Stimulated activated CD4-positive, alpha-beta T cell treated with anti-CD3 and anti-CD28 coated beads, Interleukin-15, amount 100 ng/mL, for 24 hours (primary cell): ENCODE measurements at regions not wholly inside any gene's neighbourhood (a gene's known extent, or its start where the extent isn't known, plus 50 kb on each side); places are given as distances from the start of the nearest gene placed in this dataset.
A peak's percentile ranks its signal among the peaks of the same experiment; 100 is the strongest.
"Not testable (repeated sequence)": the region's sequence is repeated elsewhere in the genome, so short reads cannot be mapped to it uniquely, and the experiment has no call there.

ENCODE experiments used
- DNase-seq: peaks from one replicate; pipeline ENCODE4 v3.0.0-alpha.2; 2020

GRCh38 chr2:71935262-71935848 is 212.3 kb downstream of the CYP26B1 start:
- no peak for DNase-seq

- DNase-seq: no peak
Observed at GRCh38 chr2:71934595-71935261, 212.9 kb downstream of the CYP26B1 start.

- no peak for DNase-seq
Observed at GRCh38 chr2:71934320-71934593, 213.4 kb downstream of the CYP26B1 start.

GRCh38 chr2:71933467-71934319 is 214.0 kb downstream of the CYP26B1 start:
- DNase-seq: no peak

- DNase-seq: no peak
Observed at GRCh38 chr2:71932780-71933466, 214.7 kb downstream of the CYP26B1 start.

- no peak for DNase-seq
Observed at GRCh38 chr2:71932037-71932779, 215.5 kb downstream of the CYP26B1 start.

GRCh38 chr2:71930049-71930681 is 217.5 kb downstream of the CYP26B1 start:
- no peak for DNase-seq

- DNase-seq: no peak
Observed at GRCh38 chr2:71929482-71929772, 218.2 kb downstream of the CYP26B1 start.

- no peak for DNase-seq
Observed at GRCh38 chr2:71928734-71929481, 218.8 kb downstream of the CYP26B1 start.

- no peak for DNase-seq
Observed at GRCh38 chr2:71927757-71928715, 219.6 kb downstream of the CYP26B1 start.

GRCh38 chr2:71926876-71927756 is 220.5 kb downstream of the CYP26B1 start:
- DNase-seq: no peak

- no peak for DNase-seq
Observed at GRCh38 chr2:71926089-71926447, 221.6 kb downstream of the CYP26B1 start.

GRCh38 chr2:71925268-71926088 is 222.2 kb downstream of the CYP26B1 start:
- no peak for DNase-seq

- DNase-seq: peak; percentile 67
Observed at GRCh38 chr2:71923887-71924533, 223.7 kb downstream of the CYP26B1 start.

- no peak for DNase-seq
Observed at GRCh38 chr2:71923143-71923525, 224.5 kb downstream of the CYP26B1 start.

GRCh38 chr2:71922499-71923142 is 225.0 kb downstream of the CYP26B1 start:
- DNase-seq: no peak

- no peak for DNase-seq
Observed at GRCh38 chr2:71922091-71922490, 225.6 kb downstream of the CYP26B1 start.

- DNase-seq: not testable (repeated sequence)
Observed at GRCh38 chr2:71920819-71921218, 226.8 kb downstream of the CYP26B1 start.
